Heart right ventricle (tissue), 16 donors: ENCODE measurements at regions not wholly inside any gene's neighbourhood (a gene's known extent, or its start where the extent isn't known, plus 50 kb on each side); places are given as distances from the start of the nearest gene placed in this dataset.

Source experiments
- ATAC-seq, 8 donors: fragments of 200-7000 bp; cut with Tn5 transposase; one replicate each; pipeline ENCODE4 v1.9.1; 2020; ENCODE audit warnings: mild to moderate bottlenecking in 8 of 8, moderate library complexity in 8 of 8, moderate number of reproducible peaks in 1 of 8
- DNase-seq, 2 donors: peaks; one replicate each; pipeline ENCODE4 v3.0.0-alpha.2; 2020
- H3K27ac ChIP-seq, 10 donors: fragments of 200-600 bp; sonication (generic) in 2 of 10; one replicate each; pipeline versions ENCODE4 v1.5.0 to v1.8.0; 2020 to 2022; ENCODE audit warnings: mild to moderate bottlenecking in 3 of 10
- H3K27me3 ChIP-seq, 7 donors: fragments of 200-600 bp; one replicate each; pipeline ENCODE4 v1.8.0; 2021 to 2022; ENCODE audit warnings: mild to moderate bottlenecking in 2 of 7
- H3K36me3 ChIP-seq, 9 donors: fragments of 200-600 bp; sonication (generic) in 1 of 9; one replicate each; pipeline versions ENCODE4 v1.5.0 to v1.8.0; 2020 to 2022; ENCODE audit warnings: mild to moderate bottlenecking in 2 of 9
- H3K4me1 ChIP-seq, 9 donors: fragments of 200-600 bp; sonication (generic) in 1 of 9; one replicate each; pipeline versions ENCODE4 v1.5.0 to v1.8.0; 2020 to 2022; ENCODE audit warnings: mild to moderate bottlenecking in 4 of 9
- H3K4me3 ChIP-seq, 10 donors: fragments of 200-600 bp; sonication (generic) in 2 of 10; one replicate each; pipeline versions ENCODE4 v1.5.0 to v1.8.0; 2020 to 2022; ENCODE audit warnings: mild to moderate bottlenecking in 7 of 10, moderate library complexity in 2 of 10
- H3K9me3 ChIP-seq, 11 donors: fragments of 200-600 bp in 10 of 11; sonication (generic) in 2 of 11; one replicate each; pipeline versions ENCODE4 v1.5.0 to v1.8.0; 2013 to 2022; ENCODE audit warnings: mild to moderate bottlenecking in 2 of 11, control low read depth in 1 of 11, moderate library complexity in 1 of 11
- CTCF ChIP-seq, 9 donors: fragments of 200-600 bp; sonication (generic) in 2 of 9; IDR thresholded peaks; one replicate each; pipeline versions ENCODE4 v1.5.0 to v1.8.0; 2021 to 2022; ENCODE audit warnings: antibody characterized with exemption in 9 of 9, mild to moderate bottlenecking in 5 of 9, moderate library complexity in 1 of 9
- WGBS, 2 donors: extraction: QIAGEN DNeasy Blood & Tissue Kit; methylation state at CpG; one replicate each; pipeline ENCODE4 v1.1.7; 2013; ENCODE audit warnings: inconsistent platforms in 1 of 2; 5-methylcytosine and 5-hydroxymethylcytosine counted together
- intact Hi-C, 10 donors: fragments of 100-400 bp; cut with DNase I; formaldehyde crosslinking; loops; one replicate each; pipeline versions ENCODE4 v1.11.1 to v1.14.2; 2022
- donor health status: Arrhythmogenic right ventricular cardiomyopathy.
- donor health status: ischemic (EF 13 %, LVEDD 7.1; RV severe dilation, severe dysfunction).
- donor health status: healthy with polysubstance abuse.
- donor health status: DM: no; HTN: yes; CAD: no.
- donor health status: DM: no; HTN: no; CAD: no.
- donor health status: ischemic (EF 25% LVEDD 6.9; RV normal size, moderate dysfunction).
- donor health status: ischemic (EF 25% LVEDD 5.7; RV mildly dilated, moderate dysfunction).
- donor health status: healthy.
- donor health status: DM: yes; HTN: yes; CAD: no.
- donor health status: Ischemic cardiomyopathy.
- donor health status: ischemic (EF 35%, LVEDD 5.7; RV mildly dilated, moderate dysfunction).
- donor health status: nonischemic (EF 11% LVEDD 7.7; RV severe dilation, severe dysfunction).
- donor health status: DM: yes; HTN: yes; CAD: no.
- donor health status: PGD.
- donor health status: ischemic (EF 29% LVEDD 5.4; RV normal size, mild dysfunction).
- donor health status: nonischemic (EF 23%, LVEDD 6.1; RV moderate dilation, normal function).

GRCh38 chr9:85290019-85290418 lies 451.7 kb downstream of the AGTPBP1 start:
- no peaks in the 10 kb centered on the region for H3K36me3 ChIP-seq
- intact Hi-C loops: no loop called here
- no peaks in the 10 kb centered on the region for H3K4me1 ChIP-seq
- WGBS, 2 donors: 82 to 83% methylated on average over 21 of the region's 21 CpGs
- H3K27me3 ChIP-seq: peaks cover 0 to 14% (median 0%) of the 10 kb centered on the region in 7 donors
- no peak for TF ChIP-seq CTCF (IDR thresholded peaks at IDR 0.05)
- DNase-seq (no peak), ATAC-seq (no peak)
- no peaks in the 10 kb centered on the region for H3K9me3 ChIP-seq
- no peak overlapping the region for H3K4me3 ChIP-seq
- no peak overlapping the region for H3K27ac ChIP-seq

GRCh38 chr9:85289142-85289541 lies 452.6 kb downstream of the AGTPBP1 start:
- DNase-seq (no peak), ATAC-seq (no peak)
- intact Hi-C loops: no loop called here
- H3K4me3 ChIP-seq: no peak overlapping the region
- H3K9me3 ChIP-seq: no peaks in the 10 kb centered on the region
- H3K27ac ChIP-seq: no peak overlapping the region
- H3K27me3 ChIP-seq: peaks cover 0 to 11% (median 0%) of the 10 kb centered on the region in 7 donors
- no peak for TF ChIP-seq CTCF (IDR thresholded peaks at IDR 0.05)
- WGBS, 2 donors: 95 to 97% methylated on average over 18 of the region's 18 CpGs
- no peaks in the 10 kb centered on the region for H3K4me1 ChIP-seq
- no peaks in the 10 kb centered on the region for H3K36me3 ChIP-seq

- no peak for DNase-seq
- no peaks in the 10 kb centered on the region for H3K36me3 ChIP-seq
- no peak overlapping the region for H3K4me3 ChIP-seq
- 83 to 86% methylated on average over 3 of the region's 3 CpGs for WGBS, 2 donors
- no peak for TF ChIP-seq CTCF (IDR thresholded peaks at IDR 0.05)
- H3K4me1 ChIP-seq: no peaks in the 10 kb centered on the region
- H3K9me3 ChIP-seq: peaks cover 0 to 5% (median 0%) of the 10 kb centered on the region in 11 donors
- H3K27me3 ChIP-seq: peaks cover 0 to 21% (median 0%) of the 10 kb centered on the region in 7 donors
- no peak for ATAC-seq
- intact Hi-C loops: no loop called here
- no peak overlapping the region for H3K27ac ChIP-seq
These were observed 458.3 kb downstream of the AGTPBP1 start for GRCh38 chr9:85283421-85283820.

DNA sequence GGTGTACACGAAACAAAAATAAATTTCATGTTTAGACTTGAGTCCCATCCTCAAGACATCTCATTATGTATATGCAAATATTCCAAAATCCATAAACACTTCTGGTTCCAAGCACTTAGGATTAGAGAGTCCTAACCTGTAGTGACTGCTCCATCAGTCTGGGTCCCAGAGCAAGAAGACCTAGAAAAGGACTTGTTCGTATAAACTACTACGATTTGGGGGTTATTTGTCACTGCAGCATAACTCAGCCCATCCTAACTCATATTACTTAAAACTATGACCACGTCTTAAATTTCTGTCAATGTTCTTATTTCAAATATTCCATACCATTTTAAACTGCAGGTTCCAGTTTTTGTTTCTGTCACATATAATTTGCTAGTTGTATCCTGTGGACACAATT lies 463.0 kb downstream of the AGTPBP1 start:
- ATAC-seq: no peak
- intact Hi-C loops: no loop called here
- Histone ChIP-seq H3K4me1 (peaks cover 0 to 13% (median 0%) of the 10 kb centered on the region in 9 donors), H3K27ac (no peak overlapping the region), H3K27me3 (peaks cover 0 to 11% (median 0%) of the 10 kb centered on the region in 7 donors), H3K4me3 (no peak overlapping the region), H3K9me3 (peaks cover 0 to 5% (median 0%) of the 10 kb centered on the region in 11 donors), H3K36me3 (no peaks in the 10 kb centered on the region)
- 72 to 96% methylated on average over 4 of the region's 4 CpGs for WGBS, 2 donors
- TF ChIP-seq CTCF (IDR thresholded peaks at IDR 0.05): no peak
- no peak for DNase-seq
